Brain microvascular endothelial cell (primary cell): ENCODE measurements at regions not wholly inside any gene's neighbourhood (a gene's known extent, or its start where the extent isn't known, plus 50 kb on each side); places are given as distances from the start of the nearest gene placed in this dataset.

Experiments used
- DNase-seq: peaks from one replicate; pipeline ENCODE4 v3.0.0-alpha.2; 2020
- H3K27ac ChIP-seq: fragments of 250-450 bp; sonication (Bioruptor Pico); 2 replicates; pipeline ENCODE4 v1.5.1; 2020; ENCODE audit warnings: mild to moderate bottlenecking, moderate library complexity
- H3K27me3 ChIP-seq: fragments of 250-450 bp; sonication (Bioruptor Pico); replicated peaks from 2 replicates; pipeline ENCODE4 v1.5.1; 2020; ENCODE audit warnings: mild to moderate bottlenecking
- H3K36me3 ChIP-seq: fragments of 250-450 bp; sonication (Bioruptor Pico); replicated peaks from 2 replicates; pipeline ENCODE4 v1.5.1; 2020; ENCODE audit warnings: mild to moderate bottlenecking
- H3K4me3 ChIP-seq: 2 replicates; pipeline ENCODE4 v1.5.1; 2011; ENCODE audit warnings: low read depth, mild to moderate bottlenecking, control low read depth, low read length, moderate library complexity
- CTCF ChIP-seq: IDR thresholded peaks from 2 replicates; pipeline ENCODE4 v1.5.1; 2011; ENCODE audit warnings: low read depth, mild to moderate bottlenecking, moderate library complexity, low read length, control low read depth, inconsistent platforms; ENCODE audit errors: missing control alignments
- in situ Hi-C: cut with HindIII; loops from 2 replicates; pipeline ENCODE4 v1.10.0; 2017; ENCODE audit warnings: low sequenced_read_pairs, low pct_ligation_motif_present

GRCh38 chr3:137647179-137647578, 116.9 kb upstream of the SOX14 start:
- Histone ChIP-seq H3K27me3 (no peaks in the 10 kb centered on the region), H3K4me3 (no peak overlapping the region), H3K27ac (no peak overlapping the region), H3K36me3 (no peaks in the 10 kb centered on the region)
- TF ChIP-seq CTCF, result no peak
- no peak for DNase-seq
- in situ Hi-C loops, result no loop called here

- no peaks in the 10 kb centered on the region for H3K27me3 ChIP-seq
- DNase-seq, result no peak
- no peak overlapping the region for H3K27ac ChIP-seq
- no peak overlapping the region for H3K4me3 ChIP-seq
- no peak for TF ChIP-seq CTCF
- in situ Hi-C loops, result no loop called here
- no peaks in the 10 kb centered on the region for H3K36me3 ChIP-seq
Observed at GRCh38 chr3:137669519-137670060, 94.5 kb upstream of the SOX14 start.

- H3K27me3 ChIP-seq, result no peaks in the 10 kb centered on the region
- no peak overlapping the region for H3K27ac ChIP-seq
- H3K36me3 ChIP-seq, result no peaks in the 10 kb centered on the region
- DNase-seq, result no peak
- no peak for TF ChIP-seq CTCF
- H3K4me3 ChIP-seq, result no peak overlapping the region
- in situ Hi-C loops, result no loop called here
Observed at GRCh38 chr3:137687181-137687879, 76.8 kb upstream of the SOX14 start.

GRCh38 chr3:137692803-137693431, 71.2 kb upstream of the SOX14 start:
- no peak for DNase-seq

GRCh38 chr3:137693791-137694190, 70.3 kb upstream of the SOX14 start:
- no peak for TF ChIP-seq CTCF
- H3K27ac ChIP-seq, result no peak overlapping the region
- no peak overlapping the region for H3K4me3 ChIP-seq
- H3K27me3 ChIP-seq, result no peaks in the 10 kb centered on the region
- no peaks in the 10 kb centered on the region for H3K36me3 ChIP-seq
- in situ Hi-C loops, result no loop called here
- no peak for DNase-seq

More at GRCh38 chr3:137692803-137693431, 71.2 kb upstream of the SOX14 start:
- in situ Hi-C loops, result no loop called here
- no peak for TF ChIP-seq CTCF
- Histone ChIP-seq H3K36me3 (no peaks in the 10 kb centered on the region), H3K27me3 (no peaks in the 10 kb centered on the region), H3K27ac (no peak overlapping the region), H3K4me3 (no peak overlapping the region)
